22Rv1 (cell line): ENCODE measurements at regions not wholly inside any gene's neighbourhood (a gene's known extent, or its start where the extent isn't known, plus 50 kb on each side); places are given as distances from the start of the nearest gene placed in this dataset.

ENCODE experiments used
- H3K27ac ChIP-seq: fragments of 450-650 bp; 2 replicates; pipeline ENCODE4 v1.5.1; 2017
- CTCF ChIP-seq: fragments of 450-650 bp; IDR thresholded peaks from 2 replicates; pipeline ENCODE4 v1.5.1; 2017; ENCODE audit warnings: mild to moderate bottlenecking
- ZFX ChIP-seq: fragments of 450-650 bp; IDR thresholded peaks from 2 replicates; pipeline ENCODE4 v1.6.1; 2017; ENCODE audit warnings: antibody characterized with exemption, borderline replicate concordance

GRCh38 chr13:76632401-76633044 lies 253.7 kb downstream of the KCTD12 start:
- TF ChIP-seq ZFX: no peak
- no peak for TF ChIP-seq CTCF
- H3K27ac ChIP-seq: no peak overlapping the region

GRCh38 chr13:76630629-76631230 lies 255.5 kb downstream of the KCTD12 start:
- H3K27ac ChIP-seq: no peak overlapping the region
- TF ChIP-seq CTCF (no peak), ZFX (no peak)

GRCh38 chr13:76622315-76623040 lies 263.7 kb downstream of the KCTD12 start:
- no peak overlapping the region for H3K27ac ChIP-seq
- TF ChIP-seq ZFX (no peak), CTCF (no peak)

- TF ChIP-seq CTCF: no peak
- no peak for TF ChIP-seq ZFX
- no peak overlapping the region for H3K27ac ChIP-seq
These were observed 264.5 kb downstream of the KCTD12 start for GRCh38 chr13:76621705-76622104.

- no peak overlapping the region for H3K27ac ChIP-seq
- TF ChIP-seq CTCF: no peak
- TF ChIP-seq ZFX: no peak
These were observed 266.2 kb downstream of the KCTD12 start for GRCh38 chr13:76620036-76620435.

GRCh38 chr13:76619631-76620030 lies 266.6 kb downstream of the KCTD12 start:
- no peak for TF ChIP-seq ZFX
- no peak for TF ChIP-seq CTCF
- no peak overlapping the region for H3K27ac ChIP-seq

- no peak overlapping the region for H3K27ac ChIP-seq
- TF ChIP-seq ZFX: no peak
- no peak for TF ChIP-seq CTCF
These were observed 275.3 kb downstream of the KCTD12 start for GRCh38 chr13:76610819-76611415.
